ENCODE measurements at regions not wholly inside any gene's neighbourhood (a gene's known extent, or its start where the extent isn't known, plus 50 kb on each side); places are given as distances from the start of the nearest gene placed in this dataset.

- no peak for DNase-seq (ENCODE audit: low spot score)
Measured at GRCh38 chr17:77379065-77379428, 238.3 kb downstream of the SEC14L1 start.

DNA sequence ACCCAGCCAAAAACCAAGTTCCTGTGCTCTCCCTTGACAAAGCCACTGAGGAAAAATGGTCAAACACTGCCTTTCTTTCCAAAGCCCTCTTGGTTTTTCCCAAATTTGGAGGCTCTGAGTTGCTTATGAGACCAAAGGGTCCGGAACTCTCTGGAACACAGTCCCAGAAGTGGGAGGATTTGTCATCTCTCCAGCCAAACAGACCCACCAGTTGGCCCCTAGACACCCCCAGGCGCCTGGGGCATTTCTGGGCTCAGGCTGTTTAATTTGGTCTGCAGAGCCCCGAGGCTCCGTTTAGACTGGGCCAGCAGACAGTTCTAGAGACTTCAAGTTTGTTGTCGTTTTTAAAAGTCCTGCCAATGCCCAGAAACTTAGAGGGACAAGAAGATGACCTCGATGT is 239.1 kb downstream of the SEC14L1 start:
- no peak for DNase-seq (ENCODE audit: low spot score)

- no peak for DNase-seq (ENCODE audit: low spot score)
Measured at GRCh38 chr17:77380395-77381184, 239.8 kb downstream of the SEC14L1 start.

DNA sequence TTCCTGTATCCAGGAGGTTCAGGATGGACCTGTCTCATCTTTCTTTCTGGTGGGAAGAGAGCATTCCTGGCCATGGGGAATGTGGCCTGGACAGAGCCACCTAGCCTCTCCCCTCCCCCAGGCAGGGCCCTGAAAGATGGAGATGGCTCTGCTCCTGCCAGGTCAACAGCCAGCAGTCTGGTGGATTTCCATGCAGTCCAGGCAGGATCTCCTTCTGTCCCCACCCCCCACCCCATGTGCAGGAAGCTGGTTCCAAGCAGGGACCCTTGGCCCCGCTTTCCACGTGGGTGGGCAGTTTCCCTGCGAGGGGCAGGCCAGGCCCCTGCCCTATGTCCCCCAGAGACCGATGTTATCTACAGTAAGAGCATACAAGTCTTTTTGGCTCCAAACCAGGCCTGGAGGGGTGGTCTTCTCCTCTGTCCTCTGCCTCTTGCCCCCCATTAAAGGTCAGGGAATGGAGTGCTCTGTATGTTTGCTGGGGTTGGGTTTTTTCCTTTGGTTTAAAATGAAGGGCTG is 240.5 kb downstream of the SEC14L1 start:
- no peak for DNase-seq (ENCODE audit: low spot score)

GRCh38 chr17:77381731-77382130 is 241.0 kb downstream of the SEC14L1 start:
- no peak for DNase-seq (ENCODE audit: low spot score)

DNA sequence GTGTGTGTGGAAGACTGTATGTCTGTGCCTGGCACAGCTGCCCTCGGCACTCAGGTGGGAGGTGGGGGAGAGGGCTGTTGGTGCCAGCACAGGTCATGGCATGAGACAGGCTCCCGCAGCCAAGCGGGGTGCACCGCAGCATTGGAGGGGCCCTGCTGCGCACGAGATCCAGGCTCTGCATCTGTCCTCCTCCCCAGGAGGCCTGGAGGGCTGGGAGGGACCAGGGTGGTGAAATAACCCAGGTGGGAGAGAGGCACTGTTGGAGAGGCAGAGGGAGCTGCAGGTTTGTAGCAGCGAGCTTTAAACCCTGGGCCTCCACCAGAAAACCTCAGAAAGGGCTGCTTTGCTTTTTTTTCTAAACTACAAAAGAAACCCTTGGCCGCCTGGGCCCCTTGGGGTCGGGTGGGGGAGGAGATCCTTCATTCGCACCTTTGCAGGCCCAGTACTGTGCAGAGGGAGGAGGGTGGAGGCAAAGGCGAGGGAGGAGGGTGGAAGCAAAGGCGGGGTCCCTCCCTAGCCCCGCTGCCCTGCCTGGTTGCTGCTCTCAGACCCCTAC is 241.7 kb downstream of the SEC14L1 start:
- DNase-seq (ENCODE audit: low spot score) = peak; percentile 54

DNA sequence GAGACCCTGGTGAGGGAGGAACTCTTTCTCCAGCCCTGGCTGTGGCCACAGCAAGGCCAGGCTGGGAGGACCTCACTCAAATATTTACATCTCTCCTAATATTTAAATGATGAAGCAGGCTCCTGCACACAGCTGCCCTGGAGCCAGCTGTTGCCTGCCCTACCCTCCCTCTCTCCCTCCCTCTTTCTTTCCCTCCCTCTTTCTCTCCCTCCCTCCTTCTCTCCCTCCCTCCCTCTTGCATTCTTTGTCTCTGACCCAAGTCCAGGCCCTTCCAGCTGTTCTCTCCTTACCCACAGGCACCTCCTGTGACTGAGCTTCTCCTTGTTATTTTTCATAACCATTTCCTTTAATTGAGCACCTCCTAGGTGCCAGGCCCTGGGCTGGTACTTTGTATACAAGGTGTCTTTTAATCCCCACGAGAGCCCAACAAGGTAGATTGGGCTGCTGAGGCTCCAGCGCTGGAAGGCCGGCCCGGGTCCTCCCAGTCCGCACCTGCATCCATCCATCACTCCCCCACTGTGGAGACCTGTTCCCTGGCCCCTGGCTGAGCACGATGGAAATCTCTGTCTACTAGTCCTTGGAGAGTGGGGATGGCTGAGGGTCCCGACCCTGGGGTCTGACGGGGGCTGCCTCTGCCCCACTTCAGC is 242.3 kb downstream of the SEC14L1 start:
- no peak for DNase-seq (ENCODE audit: low spot score)

- no peak for DNase-seq (ENCODE audit: low spot score)
Measured at GRCh38 chr17:77383613-77384608, 243.1 kb downstream of the SEC14L1 start.

- no peak for DNase-seq (ENCODE audit: low spot score)
Measured at GRCh38 chr17:77385750-77386501, 245.2 kb downstream of the SEC14L1 start.

GRCh38 chr17:77386502-77387192 is 245.9 kb downstream of the SEC14L1 start:
- DNase-seq (ENCODE audit: low spot score) = no peak

- no peak for DNase-seq (ENCODE audit: low spot score)
Measured at GRCh38 chr17:77387891-77388290, 247.1 kb downstream of the SEC14L1 start.

GRCh38 chr17:77388384-77389306 is 247.9 kb downstream of the SEC14L1 start:
- no peak for DNase-seq (ENCODE audit: low spot score)

GRCh38 chr17:77390870-77391269 is 250.1 kb downstream of the SEC14L1 start:
- DNase-seq (ENCODE audit: low spot score) = no peak

DNA sequence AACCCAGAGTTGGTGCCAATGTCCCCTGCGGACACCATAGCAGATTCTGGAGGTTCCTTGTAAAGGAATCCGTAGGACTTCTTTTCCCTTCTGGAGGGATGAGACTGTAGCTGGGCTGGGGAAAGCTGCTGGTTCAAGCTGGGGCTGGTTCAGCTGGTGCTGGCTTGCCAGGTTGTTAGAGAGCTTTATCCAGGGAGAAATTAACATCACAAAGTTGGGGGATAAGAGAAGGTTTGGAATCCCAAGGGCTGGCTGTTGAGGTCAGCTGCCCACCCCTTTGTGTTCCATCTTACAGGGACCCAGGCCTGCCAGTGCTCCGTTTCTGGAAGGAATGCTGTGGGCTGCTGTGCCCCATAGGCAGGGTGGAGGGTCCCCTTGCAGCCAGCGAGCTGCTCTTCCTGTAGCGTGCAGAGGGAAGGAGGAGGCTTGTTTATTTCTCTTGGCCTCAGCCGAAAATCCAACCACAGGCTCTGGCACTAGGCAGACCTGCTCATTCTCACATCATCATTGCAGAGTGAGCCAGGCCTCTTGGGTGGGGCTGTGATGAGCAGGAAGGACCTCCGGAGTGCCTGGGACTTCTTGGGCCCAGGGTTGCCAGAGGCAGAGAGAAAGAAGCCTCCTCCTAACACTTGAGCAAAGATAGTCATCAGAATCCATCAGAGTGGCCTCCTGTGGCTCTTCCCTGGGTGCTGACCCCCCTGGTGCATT is 251.1 kb downstream of the SEC14L1 start:
- DNase-seq (ENCODE audit: low spot score) = peak; percentile 48

- DNase-seq (ENCODE audit: low spot score) = no peak
Measured at GRCh38 chr17:77392376-77393273, 251.9 kb downstream of the SEC14L1 start.

DNA sequence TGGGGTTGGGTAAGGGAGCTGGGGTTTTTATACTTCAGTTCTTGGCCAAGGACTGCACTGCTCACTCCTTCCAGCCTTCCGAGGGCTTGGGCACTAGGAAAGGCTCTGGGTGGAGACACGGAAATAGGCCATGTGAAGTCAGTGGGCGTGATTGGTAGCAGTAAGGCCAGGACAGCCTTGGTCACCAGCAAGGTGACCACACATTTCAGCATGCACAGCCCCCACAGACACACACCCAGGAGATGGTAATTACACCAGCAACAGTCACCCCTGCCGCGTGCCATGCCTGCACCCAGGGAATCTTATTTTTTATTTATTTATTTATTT is 252.5 kb downstream of the SEC14L1 start:
- DNase-seq (ENCODE audit: low spot score) = no peak

GRCh38 chr17:77393867-77394539 is 253.2 kb downstream of the SEC14L1 start:
- no peak for DNase-seq (ENCODE audit: low spot score)
